Sigmoid colon (tissue), 6 donors: ENCODE measurements at regions not wholly inside any gene's neighbourhood (a gene's known extent, or its start where the extent isn't known, plus 50 kb on each side); places are given as distances from the start of the nearest gene placed in this dataset.

Source experiments
- DNase-seq: peaks from one replicate; pipeline ENCODE4 v3.0.0-alpha.2; 2019
- H3K27ac ChIP-seq, 4 donors: fragments of 200-600 bp; sonication (generic); one replicate each; pipeline ENCODE4 v1.5.1; 2016 to 2019; ENCODE audit warnings: mild to moderate bottlenecking in 1 of 4
- H3K27me3 ChIP-seq, 3 donors: fragments of 200-600 bp; sonication (generic); one replicate each; pipeline ENCODE4 v1.5.1; 2019; ENCODE audit warnings: mild to moderate bottlenecking in 1 of 3
- H3K36me3 ChIP-seq, 4 donors: fragments of 200-600 bp; sonication (generic); one replicate each; pipeline ENCODE4 v1.5.1; 2016 to 2019
- H3K4me1 ChIP-seq, 4 donors: fragments of 200-600 bp; sonication (generic); one replicate each; pipeline ENCODE4 v1.5.1; 2017 to 2019
- H3K4me3 ChIP-seq, 4 donors: fragments of 200-600 bp; sonication (generic); one replicate each; pipeline ENCODE4 v1.5.1; 2017 to 2019; ENCODE audit warnings: mild to moderate bottlenecking in 2 of 4, moderate library complexity in 1 of 4
- H3K9me3 ChIP-seq, 4 donors: fragments of 200-600 bp in 3 of 4; sonication (generic) in 3 of 4; one replicate each; pipeline versions ENCODE4 v1.5.1 to v1.6.1; 2013 to 2019
- CTCF ChIP-seq, 4 experiments: fragments of 450-650 bp in 3 of 4; fragments of 200-600 bp in 1 of 4; IDR thresholded peaks; one replicate each; pipeline ENCODE4 v1.5.1; 2016 to 2019; ENCODE audit warnings: antibody characterized with exemption in 4 of 4, mild to moderate bottlenecking in 3 of 4, moderate library complexity in 2 of 4
- EP300 ChIP-seq, 4 donors: sonication (generic); formaldehyde crosslinking; IDR thresholded peaks; one replicate each; pipeline ENCODE4 v1.6.1; 2017; ENCODE audit warnings: antibody characterized with exemption in 4 of 4
- POLR2A ChIP-seq, 2 donors: fragments of 450-650 bp; IDR thresholded peaks; one replicate each; pipeline ENCODE4 v1.6.1; 2016; ENCODE audit warnings: antibody characterized with exemption in 2 of 2, mild to moderate bottlenecking in 2 of 2, moderate library complexity in 2 of 2
- POLR2AphosphoS5 ChIP-seq, 4 donors: sonication (generic); formaldehyde crosslinking; IDR thresholded peaks; one replicate each; pipeline ENCODE4 v1.6.1; 2017; ENCODE audit warnings: antibody characterized with exemption in 4 of 4
- WGBS, 2 donors: extraction: QIAGEN DNeasy Blood & Tissue Kit; methylation state at CpG; one replicate each; pipeline ENCODE4 v1.1.7; 2013; 5-methylcytosine and 5-hydroxymethylcytosine counted together
- intact Hi-C: fragments of 100-400 bp; cut with DNase I; formaldehyde crosslinking; loops from one replicate; pipeline ENCODE4 v1.15.1; 2023
- donor health status: healthy with polysubstance abuse.
- donor health status: healthy.

- H3K4me1 ChIP-seq, result no peaks in the 10 kb centered on the region
- intact Hi-C loops, result no loop called here
- WGBS, 2 donors, result 90 to 95% methylated on average over 12 of the region's 12 CpGs
- H3K36me3 ChIP-seq, result peaks cover 0 to 15% (median 5%) of the 10 kb centered on the region in 4 donors
- H3K27ac ChIP-seq, result no peak overlapping the region
- DNase-seq, result no peak
- H3K9me3 ChIP-seq, result no peaks in the 10 kb centered on the region
- H3K4me3 ChIP-seq, result no peak overlapping the region
- H3K27me3 ChIP-seq, result no peaks in the 10 kb centered on the region
- no peak for TF ChIP-seq EP300 (IDR thresholded peaks at IDR 0.05)
- TF ChIP-seq POLR2AphosphoS5 (IDR thresholded peaks at IDR 0.05), result no peak
- no peak for TF ChIP-seq POLR2A (IDR thresholded peaks at IDR 0.05)
- no peak for TF ChIP-seq CTCF (IDR thresholded peaks at IDR 0.05)
Measured at GRCh38 chr11:70807195-70807543, 408.8 kb downstream of the CTTN start.

- TF ChIP-seq POLR2A (IDR thresholded peaks at IDR 0.05) (no peak), EP300 (IDR thresholded peaks at IDR 0.05) (no peak), POLR2AphosphoS5 (IDR thresholded peaks at IDR 0.05) (no peak), CTCF (IDR thresholded peaks at IDR 0.05) (no peak)
- Histone ChIP-seq H3K4me3 (no peak overlapping the region), H3K27me3 (no peaks in the 10 kb centered on the region), H3K4me1 (no peaks in the 10 kb centered on the region), H3K36me3 (peaks cover 0 to 16% (median 5%) of the 10 kb centered on the region in 4 donors), H3K27ac (no peak overlapping the region), H3K9me3 (no peaks in the 10 kb centered on the region)
- DNase-seq, result no peak
- 91 to 94% methylated on average over 21 of the region's 21 CpGs for WGBS, 2 donors
- intact Hi-C loops, result no loop called here
Measured at GRCh38 chr11:70808686-70809375, 410.5 kb downstream of the CTTN start.

- Histone ChIP-seq H3K9me3 (no peaks in the 10 kb centered on the region), H3K4me3 (no peak overlapping the region), H3K27me3 (no peaks in the 10 kb centered on the region), H3K4me1 (no peaks in the 10 kb centered on the region), H3K27ac (no peak overlapping the region), H3K36me3 (peaks cover 0 to 8% (median 0%) of the 10 kb centered on the region in 4 donors)
- TF ChIP-seq POLR2A (IDR thresholded peaks at IDR 0.05), result no peak
- no peak for DNase-seq
- 88 to 95% methylated on average over 9 of the region's 9 CpGs for WGBS, 2 donors
- intact Hi-C loops, result no loop called here
Measured at GRCh38 chr11:70810133-70810532, 411.8 kb downstream of the CTTN start.

- Histone ChIP-seq H3K27me3 (no peaks in the 10 kb centered on the region), H3K36me3 (peaks cover 0 to 8% (median 0%) of the 10 kb centered on the region in 4 donors), H3K4me1 (no peaks in the 10 kb centered on the region), H3K9me3 (no peaks in the 10 kb centered on the region), H3K27ac (no peak overlapping the region), H3K4me3 (no peak overlapping the region)
- TF ChIP-seq POLR2A (IDR thresholded peaks at IDR 0.05), result no peak
- no peak for TF ChIP-seq CTCF (IDR thresholded peaks at IDR 0.05)
- TF ChIP-seq POLR2AphosphoS5 (IDR thresholded peaks at IDR 0.05), result no peak
- TF ChIP-seq EP300 (IDR thresholded peaks at IDR 0.05), result no peak
- 92 to 95% methylated on average over 8 of the region's 8 CpGs for WGBS, 2 donors
- no peak for DNase-seq
- intact Hi-C loops, result no loop called here
Measured at GRCh38 chr11:70810681-70811080, 412.4 kb downstream of the CTTN start.

GRCh38 chr11:70811483-70811882 lies 413.2 kb downstream of the CTTN start:
- peaks cover 0 to 8% (median 0%) of the 10 kb centered on the region in 4 donors for H3K36me3 ChIP-seq
- DNase-seq, result no peak
- no peaks in the 10 kb centered on the region for H3K9me3 ChIP-seq
- TF ChIP-seq EP300 (IDR thresholded peaks at IDR 0.05), result no peak
- TF ChIP-seq POLR2AphosphoS5 (IDR thresholded peaks at IDR 0.05), result no peak
- TF ChIP-seq CTCF (IDR thresholded peaks at IDR 0.05), result no peak
- no peak for TF ChIP-seq POLR2A (IDR thresholded peaks at IDR 0.05)
- 96 to 98% methylated on average over 1 of the region's 1 CpG for WGBS, 2 donors
- H3K4me3 ChIP-seq, result no peak overlapping the region
- H3K4me1 ChIP-seq, result no peaks in the 10 kb centered on the region
- no peaks in the 10 kb centered on the region for H3K27me3 ChIP-seq
- no peak overlapping the region for H3K27ac ChIP-seq
- intact Hi-C loops, result no loop called here
